WTC11 (cell line): ENCODE measurements at regions not wholly inside any gene's neighbourhood (a gene's known extent, or its start where the extent isn't known, plus 50 kb on each side); places are given as distances from the start of the nearest gene placed in this dataset.

Experiments used
- ZNF396 ChIP-seq: fragments of 250-450 bp; sonication (Bioruptor Pico); IDR thresholded peaks from 2 replicates; pipeline ENCODE4 v1.8.0; 2021; ENCODE audit warnings: mild to moderate bottlenecking, moderate library complexity, borderline replicate concordance
- ZNF416 ChIP-seq: fragments of 250-450 bp; sonication (Bioruptor Pico); IDR thresholded peaks from 2 replicates; pipeline ENCODE4 v1.9.0; 2021; ENCODE audit warnings: mild to moderate bottlenecking, inconsistent platforms
- TF ChIP-seq, protein P1 (sequence below): fragments of 200-600 bp; IDR thresholded peaks from 2 replicates; pipeline ENCODE4 v1.8.0; 2022; ENCODE audit warnings: antibody characterized with exemption

DNA sequence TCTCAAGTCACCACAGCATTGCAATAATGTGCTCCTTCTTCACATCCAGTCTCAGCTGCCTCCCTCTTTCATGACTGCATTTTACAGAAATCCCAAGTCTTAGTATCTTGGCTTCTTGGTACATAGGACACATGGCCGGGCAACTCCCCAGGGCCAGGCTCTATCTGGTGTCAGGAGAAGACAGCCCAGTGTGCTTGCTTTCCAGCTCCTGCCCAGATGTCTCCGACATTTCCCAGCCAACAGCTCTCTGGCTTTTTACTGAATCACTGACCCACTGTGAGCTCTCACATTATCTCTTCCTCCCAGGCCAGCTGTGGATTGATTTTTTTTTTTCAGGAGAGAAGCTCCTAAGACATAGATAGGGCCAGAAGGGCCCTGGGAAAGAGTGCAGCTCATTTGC lies 346.0 kb upstream of the C11orf87 start:
- TF ChIP-seq, protein P1, sequence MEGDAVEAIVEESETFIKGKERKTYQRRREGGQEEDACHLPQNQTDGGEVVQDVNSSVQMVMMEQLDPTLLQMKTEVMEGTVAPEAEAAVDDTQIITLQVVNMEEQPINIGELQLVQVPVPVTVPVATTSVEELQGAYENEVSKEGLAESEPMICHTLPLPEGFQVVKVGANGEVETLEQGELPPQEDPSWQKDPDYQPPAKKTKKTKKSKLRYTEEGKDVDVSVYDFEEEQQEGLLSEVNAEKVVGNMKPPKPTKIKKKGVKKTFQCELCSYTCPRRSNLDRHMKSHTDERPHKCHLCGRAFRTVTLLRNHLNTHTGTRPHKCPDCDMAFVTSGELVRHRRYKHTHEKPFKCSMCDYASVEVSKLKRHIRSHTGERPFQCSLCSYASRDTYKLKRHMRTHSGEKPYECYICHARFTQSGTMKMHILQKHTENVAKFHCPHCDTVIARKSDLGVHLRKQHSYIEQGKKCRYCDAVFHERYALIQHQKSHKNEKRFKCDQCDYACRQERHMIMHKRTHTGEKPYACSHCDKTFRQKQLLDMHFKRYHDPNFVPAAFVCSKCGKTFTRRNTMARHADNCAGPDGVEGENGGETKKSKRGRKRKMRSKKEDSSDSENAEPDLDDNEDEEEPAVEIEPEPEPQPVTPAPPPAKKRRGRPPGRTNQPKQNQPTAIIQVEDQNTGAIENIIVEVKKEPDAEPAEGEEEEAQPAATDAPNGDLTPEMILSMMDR, result no peak
- TF ChIP-seq ZNF396 (CRISPR knock-in tag), result no peak
- no peak for TF ChIP-seq ZNF416
